ENCODE measurements at regions not wholly inside any gene's neighbourhood (a gene's known extent, or its start where the extent isn't known, plus 50 kb on each side); places are given as distances from the start of the nearest gene placed in this dataset.
A peak's percentile ranks its signal among the peaks of the same experiment; 100 is the strongest.
"Not testable (repeated sequence)": the region's sequence is repeated elsewhere in the genome, so short reads cannot be mapped to it uniquely, and the experiment has no call there.

- FAIRE-seq (no peak), DNase-seq (ENCODE audit: low spot score in 2 of 2) (no peak)
Measured at GRCh38 chr4:104649631-104650030, 154.9 kb upstream of the CXXC4 start.

GRCh38 chr4:104662269-104662668 is 167.6 kb upstream of the CXXC4 start:
- DNase-seq (ENCODE audit: low spot score in 2 of 2); FAIRE-seq: not testable (repeated sequence)

- DNase-seq (ENCODE audit: low spot score in 2 of 2) = no peak
- no peak for FAIRE-seq
Measured at GRCh38 chr4:104677116-104677515, 182.4 kb upstream of the CXXC4 start.

GRCh38 chr4:104682311-104682710 is 187.6 kb upstream of the CXXC4 start:
- FAIRE-seq (peak; percentile 96), DNase-seq (ENCODE audit: low spot score in 2 of 2) (no peak)

GRCh38 chr4:104693601-104694201 is 199.0 kb upstream of the CXXC4 start:
- no peak for FAIRE-seq
- no peak for DNase-seq (ENCODE audit: low spot score in 2 of 2)

GRCh38 chr4:104716584-104716983 is 221.9 kb upstream of the CXXC4 start:
- FAIRE-seq = peak; percentile 81
- DNase-seq (ENCODE audit: low spot score in 2 of 2) = no peak

GRCh38 chr4:104719539-104720230 is 225.0 kb upstream of the CXXC4 start:
- FAIRE-seq = no peak
- DNase-seq (ENCODE audit: low spot score in 2 of 2) = no peak

- no peak for FAIRE-seq
Measured at GRCh38 chr4:104722467-104722866, 227.8 kb upstream of the CXXC4 start.

GRCh38 chr4:104726002-104726401 is 231.3 kb upstream of the CXXC4 start:
- FAIRE-seq (no peak), DNase-seq (ENCODE audit: low spot score in 2 of 2) (no peak)

More at GRCh38 chr4:104722467-104722866, 227.8 kb upstream of the CXXC4 start:
- no peak for DNase-seq (ENCODE audit: low spot score in 2 of 2)

- no peak for FAIRE-seq
- DNase-seq (ENCODE audit: low spot score in 2 of 2) = no peak
Measured at GRCh38 chr4:104727643-104728042, 232.9 kb upstream of the CXXC4 start.

- DNase-seq (ENCODE audit: low spot score in 2 of 2) (peak in 1 of 2 donors; percentile 6), FAIRE-seq (no peak)
Measured at GRCh38 chr4:104728380-104729122, 233.9 kb upstream of the CXXC4 start.

- DNase-seq (ENCODE audit: low spot score in 2 of 2) (no peak), FAIRE-seq (no peak)
Measured at GRCh38 chr4:104732766-104733165, 238.1 kb upstream of the CXXC4 start.

- FAIRE-seq = no peak
- no peak for DNase-seq (ENCODE audit: low spot score in 2 of 2)
Measured at GRCh38 chr4:104735174-104735573, 240.5 kb upstream of the CXXC4 start.

GRCh38 chr4:104740161-104740560 is 245.5 kb upstream of the CXXC4 start:
- DNase-seq (ENCODE audit: low spot score in 2 of 2) (no peak), FAIRE-seq (no peak)

- no peak for DNase-seq (ENCODE audit: low spot score in 2 of 2)
- no peak for FAIRE-seq
Measured at GRCh38 chr4:104743215-104743653, 248.5 kb upstream of the CXXC4 start.

GRCh38 chr4:104747635-104748034 is 252.9 kb upstream of the CXXC4 start:
- FAIRE-seq (no peak), DNase-seq (ENCODE audit: low spot score in 2 of 2) (no peak)

- DNase-seq (ENCODE audit: low spot score in 2 of 2) (no peak), FAIRE-seq (no peak)
Measured at GRCh38 chr4:104749062-104749461, 254.4 kb upstream of the CXXC4 start.

GRCh38 chr4:104750008-104750407 is 255.3 kb upstream of the CXXC4 start:
- no peak for DNase-seq (ENCODE audit: low spot score in 2 of 2)
- no peak for FAIRE-seq

GRCh38 chr4:104751468-104751867 is 256.8 kb upstream of the CXXC4 start:
- FAIRE-seq (no peak), DNase-seq (ENCODE audit: low spot score in 2 of 2) (no peak)

- no peak for FAIRE-seq
- DNase-seq (ENCODE audit: low spot score in 2 of 2) = no peak
Measured at GRCh38 chr4:104752337-104752736, 257.6 kb upstream of the CXXC4 start.

- FAIRE-seq (no peak), DNase-seq (ENCODE audit: low spot score in 2 of 2) (no peak)
Measured at GRCh38 chr4:104756837-104757236, 262.1 kb upstream of the CXXC4 start.

- FAIRE-seq (no peak), DNase-seq (ENCODE audit: low spot score in 2 of 2) (no peak)
Measured at GRCh38 chr4:104758574-104758973, 263.9 kb upstream of the CXXC4 start.

Data from frontal cortex (tissue), 3 donors.